Neuronal stem cell (in vitro differentiated cells): ENCODE measurements at regions not wholly inside any gene's neighbourhood (a gene's known extent, or its start where the extent isn't known, plus 50 kb on each side); places are given as distances from the start of the nearest gene placed in this dataset.

ENCODE experiments used
- DNase-seq: peaks from one replicate; pipeline ENCODE4 v3.0.0-alpha.2; 2013; ENCODE audit warnings: low spot score
- H2AFZ ChIP-seq: one replicate; pipeline ENCODE4 v1.6.1; 2013; ENCODE audit warnings: mild to moderate bottlenecking, low read length, inconsistent platforms
- H2AK5ac ChIP-seq: 2 replicates; pipeline ENCODE4 v1.6.1; 2013; ENCODE audit warnings: low read depth, mild to moderate bottlenecking, inconsistent platforms, low read length, moderate library complexity, mixed read lengths
- H2BK120ac ChIP-seq: 2 replicates; pipeline ENCODE4 v1.6.1; 2013; ENCODE audit warnings: low read depth, mild to moderate bottlenecking, inconsistent platforms, low read length, moderate library complexity, mixed read lengths
- H2BK12ac ChIP-seq: one replicate; pipeline ENCODE4 v1.6.1; 2013; ENCODE audit warnings: low read length, inconsistent platforms
- H2BK15ac ChIP-seq: 2 replicates; pipeline ENCODE4 v1.6.1; 2013; ENCODE audit warnings: mild to moderate bottlenecking, low read length, inconsistent platforms, mixed read lengths
- H2BK5ac ChIP-seq: one replicate; pipeline ENCODE4 v1.6.1; 2013; ENCODE audit warnings: inconsistent platforms, mild to moderate bottlenecking, low read length, moderate library complexity
- H3K14ac ChIP-seq: one replicate; pipeline ENCODE4 v1.6.1; 2013; ENCODE audit warnings: low read length, inconsistent platforms
- H3K18ac ChIP-seq: 2 replicates; pipeline ENCODE4 v1.6.1; 2013; ENCODE audit warnings: low read length, inconsistent platforms
- H3K23ac ChIP-seq: 2 replicates; pipeline ENCODE4 v1.6.1; 2013; ENCODE audit warnings: low read depth, mild to moderate bottlenecking, mixed read lengths, low read length, inconsistent platforms; ENCODE audit not compliant: poor library complexity
- H3K27ac ChIP-seq: replicated peaks from 3 replicates; pipeline ENCODE4 v1.5.1; 2013; ENCODE audit warnings: low read length, inconsistent platforms
- H3K27me3 ChIP-seq, 3 experiments: 2 replicates each; pipeline ENCODE4 v1.6.1; 2013; ENCODE audit warnings: low read length in 3 of 3, mild to moderate bottlenecking in 2 of 3, inconsistent platforms in 1 of 3, low read depth in 1 of 3, mixed read lengths in 1 of 3, moderate library complexity in 1 of 3; ENCODE audit not compliant: control insufficient read depth in 3 of 3, insufficient read depth in 3 of 3
- H3K36me3 ChIP-seq, 2 donors: replicated peaks in 1 of 2; 2 replicates each; pipeline ENCODE4 v1.6.1; 2013; ENCODE audit warnings: low read length in 2 of 2; ENCODE audit not compliant: control insufficient read depth in 2 of 2, insufficient read depth in 2 of 2
- H3K4ac ChIP-seq: 2 replicates; pipeline ENCODE4 v1.6.1; 2013; ENCODE audit warnings: inconsistent platforms, mild to moderate bottlenecking, low read length, moderate library complexity
- H3K4me1 ChIP-seq, 2 donors: 1 replicate in 1 of 2; 2 replicates in 1 of 2; pipeline ENCODE4 v1.6.1; 2013; ENCODE audit warnings: low read length in 2 of 2, low read depth in 1 of 2; ENCODE audit not compliant: control insufficient read depth in 2 of 2, insufficient read depth in 1 of 2
- H3K4me2 ChIP-seq: one replicate; pipeline ENCODE4 v1.6.1; 2013; ENCODE audit warnings: mild to moderate bottlenecking, low read length, inconsistent platforms; ENCODE audit not compliant: insufficient read depth, poor library complexity, severe bottlenecking
- H3K4me3 ChIP-seq, 2 donors: 2 replicates each; pipeline ENCODE4 v1.5.1; 2013; ENCODE audit warnings: low read length in 2 of 2, mild to moderate bottlenecking in 2 of 2, inconsistent platforms in 1 of 2, moderate library complexity in 1 of 2
- H3K79me1 ChIP-seq: one replicate; pipeline ENCODE4 v1.6.1; 2013; ENCODE audit warnings: low read depth, mild to moderate bottlenecking, inconsistent platforms, low read length, moderate library complexity
- H3K9ac ChIP-seq: one replicate; pipeline ENCODE4 v1.6.1; 2013; ENCODE audit warnings: mild to moderate bottlenecking, low read depth, low read length, inconsistent platforms; ENCODE audit not compliant: poor library complexity
- H3K9me3 ChIP-seq, 2 donors: replicated peaks in 1 of 2; 2 replicates each; pipeline versions ENCODE3 to v1.6.1; 2013; ENCODE audit warnings: low read length in 2 of 2, mild to moderate bottlenecking in 2 of 2, inconsistent platforms in 1 of 2, low read depth in 1 of 2, mixed read lengths in 1 of 2, moderate library complexity in 1 of 2; ENCODE audit not compliant: control insufficient read depth in 2 of 2, insufficient read depth in 1 of 2
- H4K8ac ChIP-seq: one replicate; pipeline ENCODE4 v1.6.1; 2013; ENCODE audit warnings: low read depth, mild to moderate bottlenecking, inconsistent platforms, low read length, moderate library complexity
- H4K91ac ChIP-seq: one replicate; pipeline ENCODE4 v1.6.1; 2013; ENCODE audit warnings: low read length, low read depth, mild to moderate bottlenecking, inconsistent platforms; ENCODE audit not compliant: poor library complexity
- WGBS, 2 donors: extraction: QIAGEN DNeasy Blood & Tissue Kit; methylation state at CpG; one replicate each; pipeline ENCODE4 v1.1.7; 2013; ENCODE audit warnings: missing lambda C conversion rate in 2 of 2, mixed read lengths in 1 of 2; ENCODE audit not compliant: insufficient read length in 2 of 2, insufficient replicate concordance in 1 of 2; ENCODE audit errors: extremely low coverage in 2 of 2; 5-methylcytosine and 5-hydroxymethylcytosine counted together

GRCh38 chr5:30548580-30549305 is 644.7 kb upstream of the CDH6 start:
- H2AK5ac ChIP-seq: no peak overlapping the region
- no peak overlapping the region for H3K27ac ChIP-seq
- H4K8ac ChIP-seq: no peak overlapping the region
- WGBS, 2 donors: no CpG with 5 or more reads among the region's 4 CpGs
- no peak overlapping the region for H3K18ac ChIP-seq
- no peak for DNase-seq
- no peak overlapping the region for H4K91ac ChIP-seq
- no peak overlapping the region for H3K4me3 ChIP-seq
- no peak overlapping the region for H2BK120ac ChIP-seq
- no peaks in the 10 kb centered on the region for H3K36me3 ChIP-seq
- H2BK15ac ChIP-seq: no peak overlapping the region
- no peaks in the 10 kb centered on the region for H3K4me1 ChIP-seq
- no peak overlapping the region for H2BK5ac ChIP-seq
- H3K27me3 ChIP-seq: no peaks in the 10 kb centered on the region
- no peak overlapping the region for H3K23ac ChIP-seq
- H3K9ac ChIP-seq: no peak overlapping the region
- no peak overlapping the region for H2AFZ ChIP-seq
- H3K4me2 ChIP-seq: no peak overlapping the region
- no peaks in the 10 kb centered on the region for H3K9me3 ChIP-seq
- H3K14ac ChIP-seq: no peak overlapping the region
- H3K4ac ChIP-seq: no peak overlapping the region
- no peaks in the 10 kb centered on the region for H3K79me1 ChIP-seq
- no peak overlapping the region for H2BK12ac ChIP-seq

GRCh38 chr5:30540150-30540549 is 653.3 kb upstream of the CDH6 start:
- Histone ChIP-seq H3K27ac (no peak overlapping the region), H3K27me3 (no peaks in the 10 kb centered on the region), H4K8ac (no peak overlapping the region), H3K79me1 (no peaks in the 10 kb centered on the region), H2BK12ac (no peak overlapping the region), H2AK5ac (no peak overlapping the region), H3K4me3 (no peak overlapping the region), H2BK5ac (no peak overlapping the region), H3K18ac (no peak overlapping the region), H3K9ac (no peak overlapping the region), H3K4me2 (no peak overlapping the region), H3K14ac (no peak overlapping the region), H3K23ac (no peak overlapping the region), H3K4me1 (no peaks in the 10 kb centered on the region), H3K36me3 (no peaks in the 10 kb centered on the region), H2AFZ (no peak overlapping the region), H2BK120ac (no peak overlapping the region), H4K91ac (no peak overlapping the region), H3K9me3 (no peaks in the 10 kb centered on the region), H3K4ac (no peak overlapping the region), H2BK15ac (no peak overlapping the region)
- DNase-seq: no peak
- no CpG with 5 or more reads among the region's 4 CpGs for WGBS, 2 donors

GRCh38 chr5:30539004-30539634 is 654.4 kb upstream of the CDH6 start:
- no peak overlapping the region for H3K4ac ChIP-seq
- no peak overlapping the region for H2BK5ac ChIP-seq
- no peak overlapping the region for H3K27ac ChIP-seq
- H3K18ac ChIP-seq: peak overlapping the region; percentile 23
- no peaks in the 10 kb centered on the region for H3K4me1 ChIP-seq
- no peak overlapping the region for H3K4me2 ChIP-seq
- no peak for DNase-seq
- H3K4me3 ChIP-seq: no peak overlapping the region
- no CpG with 5 or more reads among the region's 4 CpGs for WGBS, 2 donors
- H3K9me3 ChIP-seq: no peaks in the 10 kb centered on the region
- H2BK15ac ChIP-seq: no peak overlapping the region
- no peak overlapping the region for H2AK5ac ChIP-seq
- H3K36me3 ChIP-seq: no peaks in the 10 kb centered on the region
- no peak overlapping the region for H4K8ac ChIP-seq
- H2BK120ac ChIP-seq: no peak overlapping the region
- H3K79me1 ChIP-seq: no peaks in the 10 kb centered on the region
- H3K27me3 ChIP-seq: no peaks in the 10 kb centered on the region
- no peak overlapping the region for H3K14ac ChIP-seq
- peak overlapping the region; percentile 79 for H2AFZ ChIP-seq
- no peak overlapping the region for H4K91ac ChIP-seq
- no peak overlapping the region for H3K23ac ChIP-seq
- H2BK12ac ChIP-seq: no peak overlapping the region
- H3K9ac ChIP-seq: no peak overlapping the region

- H4K8ac ChIP-seq: no peak overlapping the region
Measured at GRCh38 chr5:30525353-30525752, 668.1 kb upstream of the CDH6 start.

More at GRCh38 chr5:30525353-30525752, 668.1 kb upstream of the CDH6 start:
- Histone ChIP-seq H3K79me1 (no peaks in the 10 kb centered on the region), H2BK120ac (no peak overlapping the region), H3K14ac (no peak overlapping the region), H2BK5ac (no peak overlapping the region), H3K4me2 (no peak overlapping the region), H3K9me3 (no peaks in the 10 kb centered on the region), H3K4me1 (peaks cover 0 to 5% of the 10 kb centered on the region in 2 donors), H3K18ac (no peak overlapping the region), H2BK15ac (no peak overlapping the region), H3K36me3 (no peaks in the 10 kb centered on the region), H3K9ac (no peak overlapping the region), H4K91ac (no peak overlapping the region), H2AK5ac (no peak overlapping the region), H3K27me3 (no peaks in the 10 kb centered on the region), H3K4me3 (no peak overlapping the region), H2BK12ac (no peak overlapping the region), H2AFZ (no peak overlapping the region), H3K27ac (no peak overlapping the region), H3K4ac (no peak overlapping the region), H3K23ac (no peak overlapping the region)
- no CpG with 5 or more reads among the region's 2 CpGs for WGBS, 2 donors
- DNase-seq: no peak
